H1 (cell line): ENCODE measurements at regions not wholly inside any gene's neighbourhood (a gene's known extent, or its start where the extent isn't known, plus 50 kb on each side); places are given as distances from the start of the nearest gene placed in this dataset.

Source experiments
- KDM4A ChIP-seq: IDR thresholded peaks from one replicate; pipeline ENCODE4 v1.7.1; 2012; ENCODE audit warnings: low read depth, mild to moderate bottlenecking, moderate library complexity, low read length, inconsistent platforms; ENCODE audit not compliant: severe bottlenecking
- POLR2A ChIP-seq, 2 experiments: IDR thresholded peaks; 1 replicate in 1 of 2; 2 replicates in 1 of 2; pipeline ENCODE4 v1.6.1; 2011; ENCODE audit warnings: low read depth in 2 of 2, low read length in 2 of 2, mild to moderate bottlenecking in 2 of 2; ENCODE audit errors: control extremely low read depth in 1 of 2
- POU5F1 ChIP-seq: IDR thresholded peaks from 2 replicates; pipeline ENCODE4 v1.6.1; 2011; ENCODE audit warnings: low read depth, mild to moderate bottlenecking, low read length, moderate library complexity
- RAD21 ChIP-seq, 2 experiments: IDR thresholded peaks in 1 of 2; conservative IDR thresholded peaks in 1 of 2; 2 replicates each; pipeline ENCODE4 v1.6.1; 2011; ENCODE audit warnings: low read depth in 2 of 2, low read length in 2 of 2, improper control_type of control experiment in 1 of 2, inconsistent platforms in 1 of 2, mild to moderate bottlenecking in 1 of 2, moderate library complexity in 1 of 2
- SIRT6 ChIP-seq: IDR thresholded peaks from one replicate; pipeline ENCODE4 v1.7.1; 2012; ENCODE audit warnings: low read length, inconsistent platforms
- TF ChIP-seq, protein P1 (sequence below), 3 experiments: IDR thresholded peaks; 1 replicate in 2 of 3; 2 replicates in 1 of 3; pipeline versions ENCODE4 v1.5.1 to v1.6.1; 2011; ENCODE audit warnings: low read length in 3 of 3, mild to moderate bottlenecking in 3 of 3, inconsistent platforms in 2 of 3, low read depth in 1 of 3, moderate library complexity in 1 of 3; ENCODE audit not compliant: insufficient read depth in 1 of 3; ENCODE audit errors: control extremely low read depth in 1 of 3
- TF ChIP-seq, protein P2 (sequence below): IDR thresholded peaks from 2 replicates; pipeline ENCODE4 v1.6.1; 2011; ENCODE audit warnings: low read length, improper control_type of control experiment

DNA sequence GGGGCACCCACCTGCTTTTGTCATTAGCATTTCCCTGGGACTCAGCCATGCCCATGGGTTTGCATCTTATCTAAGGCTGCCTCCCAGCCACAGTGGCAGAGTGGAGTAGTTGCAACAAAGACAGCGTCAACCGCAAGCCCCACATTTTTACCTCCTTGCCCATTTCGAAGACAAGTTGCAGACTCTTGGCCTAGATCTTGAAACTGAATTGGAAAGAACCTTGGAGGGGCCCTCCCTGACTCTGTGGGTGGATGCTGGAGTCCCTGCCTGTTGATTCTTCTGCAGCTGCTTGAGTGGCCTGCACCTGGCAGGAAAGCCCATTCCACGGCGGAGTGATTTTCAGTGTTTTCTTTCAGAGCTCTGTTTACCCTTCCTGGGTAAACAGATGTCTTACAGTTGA lies 309.0 kb downstream of the VRK1 start (continued):
- TF ChIP-seq, protein P1, sequence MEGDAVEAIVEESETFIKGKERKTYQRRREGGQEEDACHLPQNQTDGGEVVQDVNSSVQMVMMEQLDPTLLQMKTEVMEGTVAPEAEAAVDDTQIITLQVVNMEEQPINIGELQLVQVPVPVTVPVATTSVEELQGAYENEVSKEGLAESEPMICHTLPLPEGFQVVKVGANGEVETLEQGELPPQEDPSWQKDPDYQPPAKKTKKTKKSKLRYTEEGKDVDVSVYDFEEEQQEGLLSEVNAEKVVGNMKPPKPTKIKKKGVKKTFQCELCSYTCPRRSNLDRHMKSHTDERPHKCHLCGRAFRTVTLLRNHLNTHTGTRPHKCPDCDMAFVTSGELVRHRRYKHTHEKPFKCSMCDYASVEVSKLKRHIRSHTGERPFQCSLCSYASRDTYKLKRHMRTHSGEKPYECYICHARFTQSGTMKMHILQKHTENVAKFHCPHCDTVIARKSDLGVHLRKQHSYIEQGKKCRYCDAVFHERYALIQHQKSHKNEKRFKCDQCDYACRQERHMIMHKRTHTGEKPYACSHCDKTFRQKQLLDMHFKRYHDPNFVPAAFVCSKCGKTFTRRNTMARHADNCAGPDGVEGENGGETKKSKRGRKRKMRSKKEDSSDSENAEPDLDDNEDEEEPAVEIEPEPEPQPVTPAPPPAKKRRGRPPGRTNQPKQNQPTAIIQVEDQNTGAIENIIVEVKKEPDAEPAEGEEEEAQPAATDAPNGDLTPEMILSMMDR (IDR thresholded peaks at IDR 0.05; ENCODE audit: control extremely low read depth in 1 of 3, insufficient read depth in 1 of 3, low read depth in 1 of 3, low read length in 3 of 3): peak in 1 of 3 experiments; percentile 16; a peak in 1 of 4 replicates
- TF ChIP-seq KDM4A (no peak), POU5F1 (no peak), SIRT6 (no peak), POLR2A (IDR thresholded peaks at IDR 0.05; ENCODE audit: control extremely low read depth in 1 of 2, low read depth in 2 of 2, low read length in 2 of 2) (no peak), RAD21 (IDR thresholded peaks at IDR 0.05 in 1 of 2, conservative IDR thresholded peaks at IDR 0.05 in 1 of 2; ENCODE audit: low read depth in 2 of 2, low read length in 2 of 2) (peak; percentile 21 to 34; a peak in 2 of 4 replicates)
- TF ChIP-seq, protein P2, sequence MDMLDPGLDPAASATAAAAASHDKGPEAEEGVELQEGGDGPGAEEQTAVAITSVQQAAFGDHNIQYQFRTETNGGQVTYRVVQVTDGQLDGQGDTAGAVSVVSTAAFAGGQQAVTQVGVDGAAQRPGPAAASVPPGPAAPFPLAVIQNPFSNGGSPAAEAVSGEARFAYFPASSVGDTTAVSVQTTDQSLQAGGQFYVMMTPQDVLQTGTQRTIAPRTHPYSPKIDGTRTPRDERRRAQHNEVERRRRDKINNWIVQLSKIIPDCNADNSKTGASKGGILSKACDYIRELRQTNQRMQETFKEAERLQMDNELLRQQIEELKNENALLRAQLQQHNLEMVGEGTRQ: no peak
